ENCODE measurements at regions not wholly inside any gene's neighbourhood (a gene's known extent, or its start where the extent isn't known, plus 50 kb on each side); places are given as distances from the start of the nearest gene placed in this dataset.

- intact Hi-C loops (cut with micrococcal nuclease): no loop called here
- DNase-seq: no peak
- Histone ChIP-seq H3K4me2 (replicated peaks; ENCODE audit: extremely low read depth, low read length, poor library complexity, severe bottlenecking) (no peak overlapping the region), H3K4me3 (replicated peaks in 1 of 3; ENCODE audit: low read depth in 2 of 3, low read length in 3 of 3) (no peak overlapping the region), H3K9me3 (replicated peaks in 1 of 2; ENCODE audit: control insufficient read depth in 1 of 2, insufficient read depth in 1 of 2, low read length in 2 of 2) (peaks cover 12 to 22% of the 10 kb centered on the region in 2 donors), H2AFZ (ENCODE audit: insufficient read depth, low read depth, low read length, poor library complexity, severe bottlenecking) (no peak overlapping the region), H3K27ac (ENCODE audit: low read depth in 1 of 2, low read length in 2 of 2) (no peak overlapping the region), H3K4me1 (ENCODE audit: control insufficient read depth in 1 of 2, insufficient read depth in 2 of 2, low read length in 2 of 2) (no peaks in the 10 kb centered on the region), H3K79me2 (ENCODE audit: insufficient read depth, low read length) (no peaks in the 10 kb centered on the region), H3K9ac (ENCODE audit: insufficient read depth, low read length, poor library complexity, severe bottlenecking) (no peak overlapping the region), H3K27me3 (ENCODE audit: control insufficient read depth in 2 of 2, insufficient read depth in 2 of 2, low read length in 2 of 2) (no peaks in the 10 kb centered on the region), H4K20me1 (ENCODE audit: insufficient read depth, low read length) (no peaks in the 10 kb centered on the region), H3K36me3 (replicated peaks in 1 of 2; ENCODE audit: control insufficient read depth in 1 of 2, insufficient read depth in 2 of 2, low read length in 2 of 2) (no peaks in the 10 kb centered on the region)
- Mint-ChIP-seq H3K36me3 (no peaks in the 10 kb centered on the region), H3K4me3 (no peak overlapping the region), H3K27ac (no peak overlapping the region), H3K4me1 (no peaks in the 10 kb centered on the region), H3K27me3 (ENCODE audit: low read depth in 3 of 3) (peaks cover 0 to 8% (median 2%) of the 10 kb centered on the region in 3 donors), H3K9me3 (peaks cover 4 to 30% (median 12%) of the 10 kb centered on the region in 7 donors)
- WGBS (ENCODE audit: insufficient coverage): no CpG with 5 or more reads among the region's 5 CpGs
- TF ChIP-seq, protein P1, sequence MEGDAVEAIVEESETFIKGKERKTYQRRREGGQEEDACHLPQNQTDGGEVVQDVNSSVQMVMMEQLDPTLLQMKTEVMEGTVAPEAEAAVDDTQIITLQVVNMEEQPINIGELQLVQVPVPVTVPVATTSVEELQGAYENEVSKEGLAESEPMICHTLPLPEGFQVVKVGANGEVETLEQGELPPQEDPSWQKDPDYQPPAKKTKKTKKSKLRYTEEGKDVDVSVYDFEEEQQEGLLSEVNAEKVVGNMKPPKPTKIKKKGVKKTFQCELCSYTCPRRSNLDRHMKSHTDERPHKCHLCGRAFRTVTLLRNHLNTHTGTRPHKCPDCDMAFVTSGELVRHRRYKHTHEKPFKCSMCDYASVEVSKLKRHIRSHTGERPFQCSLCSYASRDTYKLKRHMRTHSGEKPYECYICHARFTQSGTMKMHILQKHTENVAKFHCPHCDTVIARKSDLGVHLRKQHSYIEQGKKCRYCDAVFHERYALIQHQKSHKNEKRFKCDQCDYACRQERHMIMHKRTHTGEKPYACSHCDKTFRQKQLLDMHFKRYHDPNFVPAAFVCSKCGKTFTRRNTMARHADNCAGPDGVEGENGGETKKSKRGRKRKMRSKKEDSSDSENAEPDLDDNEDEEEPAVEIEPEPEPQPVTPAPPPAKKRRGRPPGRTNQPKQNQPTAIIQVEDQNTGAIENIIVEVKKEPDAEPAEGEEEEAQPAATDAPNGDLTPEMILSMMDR (IDR thresholded peaks at IDR 0.05): no peak
Measured at GRCh38 chr17:72423286-72423589, 302.4 kb downstream of the SOX9 start.

- Histone ChIP-seq H4K20me1 (ENCODE audit: insufficient read depth, low read length) (no peaks in the 10 kb centered on the region), H3K79me2 (ENCODE audit: insufficient read depth, low read length) (no peaks in the 10 kb centered on the region), H2AFZ (ENCODE audit: insufficient read depth, low read depth, low read length, poor library complexity, severe bottlenecking) (no peak overlapping the region), H3K4me3 (replicated peaks in 1 of 3; ENCODE audit: low read depth in 2 of 3, low read length in 3 of 3) (no peak overlapping the region), H3K4me1 (ENCODE audit: control insufficient read depth in 1 of 2, insufficient read depth in 2 of 2, low read length in 2 of 2) (no peaks in the 10 kb centered on the region), H3K27ac (ENCODE audit: low read depth in 1 of 2, low read length in 2 of 2) (no peak overlapping the region), H3K9ac (ENCODE audit: insufficient read depth, low read length, poor library complexity, severe bottlenecking) (no peak overlapping the region), H3K4me2 (replicated peaks; ENCODE audit: extremely low read depth, low read length, poor library complexity, severe bottlenecking) (no peak overlapping the region), H3K9me3 (replicated peaks in 1 of 2; ENCODE audit: control insufficient read depth in 1 of 2, insufficient read depth in 1 of 2, low read length in 2 of 2) (peaks cover 7 to 17% of the 10 kb centered on the region in 2 donors), H3K27me3 (ENCODE audit: control insufficient read depth in 2 of 2, insufficient read depth in 2 of 2, low read length in 2 of 2) (no peaks in the 10 kb centered on the region), H3K36me3 (replicated peaks in 1 of 2; ENCODE audit: control insufficient read depth in 1 of 2, insufficient read depth in 2 of 2, low read length in 2 of 2) (no peaks in the 10 kb centered on the region)
- TF ChIP-seq, protein P1 (IDR thresholded peaks at IDR 0.05): no peak
- Mint-ChIP-seq H3K27ac (no peak overlapping the region), H3K4me1 (no peaks in the 10 kb centered on the region), H3K27me3 (ENCODE audit: low read depth in 3 of 3) (peaks cover 0 to 8% (median 2%) of the 10 kb centered on the region in 3 donors), H3K9me3 (peaks cover 3 to 25% (median 9%) of the 10 kb centered on the region in 7 donors), H3K4me3 (no peak overlapping the region), H3K36me3 (no peaks in the 10 kb centered on the region)
- intact Hi-C loops (cut with micrococcal nuclease): no loop called here
- no peak for DNase-seq
- 86% methylated on average over 9 of the region's 14 CpGs for WGBS (ENCODE audit: insufficient coverage)
Measured at GRCh38 chr17:72423718-72424117, 302.9 kb downstream of the SOX9 start.
